HL-60 (cell line): ENCODE measurements at regions not wholly inside any gene's neighbourhood (a gene's known extent, or its start where the extent isn't known, plus 50 kb on each side); places are given as distances from the start of the nearest gene placed in this dataset.

Experiments
- DNase-seq, 2 experiments: peaks; one replicate each; pipeline ENCODE4 v3.0.0-alpha.2; 2010 to 2020; ENCODE audit warnings: low read depth in 1 of 2, low spot score in 1 of 2
- H3K27ac ChIP-seq: fragments of 250-450 bp; sonication (Bioruptor Pico); replicated peaks from 2 replicates; pipeline ENCODE4 v1.5.1; 2020; ENCODE audit warnings: mild to moderate bottlenecking, moderate library complexity
- H3K27me3 ChIP-seq: fragments of 250-450 bp; sonication (Bioruptor Pico); 2 replicates; pipeline ENCODE4 v1.5.1; 2021; ENCODE audit warnings: mild to moderate bottlenecking, moderate library complexity; ENCODE audit not compliant: insufficient read depth, poor library complexity, severe bottlenecking
- H3K4me3 ChIP-seq: replicated peaks from 2 replicates; pipeline ENCODE4 v1.5.1; 2011; ENCODE audit warnings: mild to moderate bottlenecking, control low read depth, low read length; ENCODE audit not compliant: insufficient read depth
- GABPA ChIP-seq: IDR thresholded peaks from 2 replicates; pipeline ENCODE4 v1.6.1; 2012; ENCODE audit warnings: low read depth
- POLR2AphosphoS5 ChIP-seq: IDR thresholded peaks from 2 replicates; pipeline ENCODE4 v1.6.1; 2012; ENCODE audit warnings: low read depth
- SPI1 ChIP-seq: IDR thresholded peaks from 2 replicates; pipeline ENCODE4 v1.6.1; 2012; ENCODE audit warnings: low read depth, mild to moderate bottlenecking, borderline replicate concordance
- TF ChIP-seq, protein P1 (sequence below): IDR thresholded peaks from 2 replicates; pipeline ENCODE4 v1.6.1; 2012; ENCODE audit warnings: low read depth; ENCODE audit not compliant: insufficient replicate concordance
- TF ChIP-seq, protein P2 (sequence below): IDR thresholded peaks from one replicate; pipeline ENCODE4 v1.5.1; 2011; ENCODE audit warnings: low read length, control low read depth, inconsistent platforms; ENCODE audit not compliant: insufficient read depth

DNA sequence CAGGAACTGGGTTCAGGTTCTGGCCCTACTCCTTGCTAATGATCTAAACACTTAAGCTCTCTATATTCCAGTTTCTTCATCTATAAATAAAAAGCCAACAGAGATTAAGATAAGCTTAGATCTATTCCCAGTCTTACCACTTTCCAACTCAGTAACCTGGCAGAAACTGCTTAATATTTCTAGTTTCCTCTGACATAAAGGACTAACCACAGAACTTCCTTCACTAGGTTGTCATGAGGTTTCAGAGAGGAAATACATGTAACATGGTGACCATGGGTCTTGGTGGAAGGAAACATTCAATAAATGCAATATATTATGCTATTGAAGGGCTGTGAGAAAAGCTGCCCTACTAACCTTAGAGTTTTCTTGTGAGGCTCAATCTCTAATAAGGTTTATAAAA, 114.4 kb upstream of the PDE1A start:
- Histone ChIP-seq H3K4me3 (no peak overlapping the region), H3K27me3 (no peaks in the 10 kb centered on the region), H3K27ac (no peak overlapping the region)
- TF ChIP-seq GABPA (no peak), SPI1 (no peak), POLR2AphosphoS5 (no peak)
- TF ChIP-seq, protein P1, sequence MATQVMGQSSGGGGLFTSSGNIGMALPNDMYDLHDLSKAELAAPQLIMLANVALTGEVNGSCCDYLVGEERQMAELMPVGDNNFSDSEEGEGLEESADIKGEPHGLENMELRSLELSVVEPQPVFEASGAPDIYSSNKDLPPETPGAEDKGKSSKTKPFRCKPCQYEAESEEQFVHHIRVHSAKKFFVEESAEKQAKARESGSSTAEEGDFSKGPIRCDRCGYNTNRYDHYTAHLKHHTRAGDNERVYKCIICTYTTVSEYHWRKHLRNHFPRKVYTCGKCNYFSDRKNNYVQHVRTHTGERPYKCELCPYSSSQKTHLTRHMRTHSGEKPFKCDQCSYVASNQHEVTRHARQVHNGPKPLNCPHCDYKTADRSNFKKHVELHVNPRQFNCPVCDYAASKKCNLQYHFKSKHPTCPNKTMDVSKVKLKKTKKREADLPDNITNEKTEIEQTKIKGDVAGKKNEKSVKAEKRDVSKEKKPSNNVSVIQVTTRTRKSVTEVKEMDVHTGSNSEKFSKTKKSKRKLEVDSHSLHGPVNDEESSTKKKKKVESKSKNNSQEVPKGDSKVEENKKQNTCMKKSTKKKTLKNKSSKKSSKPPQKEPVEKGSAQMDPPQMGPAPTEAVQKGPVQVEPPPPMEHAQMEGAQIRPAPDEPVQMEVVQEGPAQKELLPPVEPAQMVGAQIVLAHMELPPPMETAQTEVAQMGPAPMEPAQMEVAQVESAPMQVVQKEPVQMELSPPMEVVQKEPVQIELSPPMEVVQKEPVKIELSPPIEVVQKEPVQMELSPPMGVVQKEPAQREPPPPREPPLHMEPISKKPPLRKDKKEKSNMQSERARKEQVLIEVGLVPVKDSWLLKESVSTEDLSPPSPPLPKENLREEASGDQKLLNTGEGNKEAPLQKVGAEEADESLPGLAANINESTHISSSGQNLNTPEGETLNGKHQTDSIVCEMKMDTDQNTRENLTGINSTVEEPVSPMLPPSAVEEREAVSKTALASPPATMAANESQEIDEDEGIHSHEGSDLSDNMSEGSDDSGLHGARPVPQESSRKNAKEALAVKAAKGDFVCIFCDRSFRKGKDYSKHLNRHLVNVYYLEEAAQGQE, result no peak
- TF ChIP-seq, protein P2, sequence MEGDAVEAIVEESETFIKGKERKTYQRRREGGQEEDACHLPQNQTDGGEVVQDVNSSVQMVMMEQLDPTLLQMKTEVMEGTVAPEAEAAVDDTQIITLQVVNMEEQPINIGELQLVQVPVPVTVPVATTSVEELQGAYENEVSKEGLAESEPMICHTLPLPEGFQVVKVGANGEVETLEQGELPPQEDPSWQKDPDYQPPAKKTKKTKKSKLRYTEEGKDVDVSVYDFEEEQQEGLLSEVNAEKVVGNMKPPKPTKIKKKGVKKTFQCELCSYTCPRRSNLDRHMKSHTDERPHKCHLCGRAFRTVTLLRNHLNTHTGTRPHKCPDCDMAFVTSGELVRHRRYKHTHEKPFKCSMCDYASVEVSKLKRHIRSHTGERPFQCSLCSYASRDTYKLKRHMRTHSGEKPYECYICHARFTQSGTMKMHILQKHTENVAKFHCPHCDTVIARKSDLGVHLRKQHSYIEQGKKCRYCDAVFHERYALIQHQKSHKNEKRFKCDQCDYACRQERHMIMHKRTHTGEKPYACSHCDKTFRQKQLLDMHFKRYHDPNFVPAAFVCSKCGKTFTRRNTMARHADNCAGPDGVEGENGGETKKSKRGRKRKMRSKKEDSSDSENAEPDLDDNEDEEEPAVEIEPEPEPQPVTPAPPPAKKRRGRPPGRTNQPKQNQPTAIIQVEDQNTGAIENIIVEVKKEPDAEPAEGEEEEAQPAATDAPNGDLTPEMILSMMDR, result no peak
- DNase-seq, result no peak

DNA sequence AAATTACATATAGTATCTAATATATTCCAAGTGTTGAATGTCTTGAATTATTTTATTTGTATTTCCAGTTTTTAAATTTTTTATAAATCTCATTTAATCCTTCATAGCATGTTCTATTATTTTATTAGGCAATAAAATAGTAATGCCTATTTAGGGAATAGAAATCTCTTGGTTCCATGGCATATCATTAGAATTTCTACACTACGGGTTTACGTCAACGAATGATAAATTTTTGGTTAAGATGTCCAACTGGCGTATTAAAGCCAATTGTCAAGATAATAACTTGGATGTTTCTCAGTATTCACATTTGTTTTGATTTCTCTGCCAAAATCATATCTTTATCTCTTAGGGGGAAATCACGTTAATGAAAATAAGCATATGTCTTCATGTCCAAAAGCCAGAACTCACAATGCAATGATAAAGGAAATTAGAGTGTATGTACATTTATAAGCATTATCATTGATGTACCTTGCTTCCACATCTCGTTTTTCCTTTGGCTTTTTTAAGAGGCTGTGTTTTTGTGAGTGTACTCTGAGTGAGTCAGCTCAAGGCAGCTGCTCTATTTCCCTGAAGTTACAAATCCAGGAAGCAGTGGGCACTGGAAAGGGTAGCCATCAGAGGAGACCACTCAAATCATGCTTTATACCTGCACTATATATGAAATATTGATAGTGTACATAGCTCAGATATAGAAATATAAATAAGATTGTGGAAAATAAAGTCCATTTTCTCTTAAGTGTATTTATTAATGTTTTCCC, 115.8 kb upstream of the PDE1A start:
- DNase-seq, result no peak
- no peak overlapping the region for H3K27ac ChIP-seq
- no peaks in the 10 kb centered on the region for H3K27me3 ChIP-seq
- TF ChIP-seq POLR2AphosphoS5 (no peak), GABPA (no peak), SPI1 (no peak)
- TF ChIP-seq, protein P2, result no peak
- TF ChIP-seq, protein P1, result no peak
- no peak overlapping the region for H3K4me3 ChIP-seq

DNA sequence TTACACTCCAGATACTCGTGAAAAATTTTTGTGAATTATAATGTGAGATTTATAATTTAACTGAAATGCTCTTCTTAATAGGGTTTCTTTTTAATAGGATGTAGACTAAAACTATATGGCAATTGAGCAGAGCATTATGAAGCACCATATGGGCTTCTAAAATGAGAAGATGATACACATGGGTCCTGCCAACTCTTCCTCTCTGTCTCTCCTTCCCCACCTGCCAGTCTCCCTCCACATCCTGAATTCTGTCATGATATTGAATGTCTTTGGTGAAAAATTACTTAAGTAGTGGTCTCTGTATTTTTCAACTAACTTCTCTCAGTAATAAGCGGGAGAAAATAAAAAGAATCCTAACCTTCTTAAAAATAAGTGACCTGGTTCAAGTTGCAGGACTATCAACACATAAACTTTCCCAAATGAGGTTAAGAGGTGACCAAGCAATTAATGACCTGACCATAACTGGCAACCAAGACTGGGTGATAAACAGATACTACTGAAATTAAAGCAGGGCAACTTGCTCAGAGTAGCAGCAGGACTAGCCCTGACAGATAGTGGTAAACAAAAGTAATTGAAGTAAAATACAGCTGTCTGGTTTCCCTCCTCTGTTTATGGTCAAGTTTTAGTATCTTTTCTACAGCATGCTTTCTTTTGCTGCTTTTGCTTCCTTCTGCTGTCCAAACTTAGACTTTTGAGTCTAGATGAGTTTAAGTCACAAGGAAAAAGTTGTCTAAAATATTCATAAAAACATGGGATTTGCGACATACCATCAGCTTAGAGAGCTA, 117.1 kb upstream of the PDE1A start:
- Histone ChIP-seq H3K27me3 (no peaks in the 10 kb centered on the region), H3K27ac (no peak overlapping the region), H3K4me3 (no peak overlapping the region)
- DNase-seq, result no peak
- no peak for TF ChIP-seq GABPA
- no peak for TF ChIP-seq POLR2AphosphoS5
- TF ChIP-seq, protein P2, result no peak
